HG02571 (cell line): ENCODE measurements at regions not wholly inside any gene's neighbourhood (a gene's known extent, or its start where the extent isn't known, plus 50 kb on each side); places are given as distances from the start of the nearest gene placed in this dataset.

Experiments
- ATAC-seq: cut with Tn5 transposase; IDR thresholded peaks from one replicate; pipeline ENCODE4 v1.9.1; 2021; ENCODE audit warnings: mild to moderate bottlenecking, moderate library complexity; ENCODE audit not compliant: unreplicated experiment

GRCh38 chr10:71042699-71043098 lies 154.3 kb upstream of the PCBD1 start:
- no peak for ATAC-seq

DNA sequence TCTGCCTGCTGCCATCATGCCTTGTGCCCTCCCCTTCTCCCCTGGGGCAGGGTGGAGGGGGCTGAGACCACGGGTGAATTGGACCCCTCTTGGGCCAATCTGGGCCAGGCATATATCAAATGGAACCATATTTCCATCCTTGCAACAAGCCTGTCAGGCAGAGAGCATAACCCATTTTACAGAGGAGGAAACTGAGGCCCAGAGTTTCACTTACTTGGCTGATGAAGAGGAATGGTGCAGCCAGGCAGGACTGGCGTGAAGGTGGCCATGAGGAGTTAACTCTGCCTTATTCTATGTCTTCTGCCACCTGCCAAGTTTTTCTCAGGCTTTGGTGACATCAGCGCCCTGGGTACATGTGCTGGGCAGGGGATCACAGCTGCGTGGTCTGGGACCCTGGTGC lies 155.5 kb upstream of the PCBD1 start:
- no peak for ATAC-seq

DNA sequence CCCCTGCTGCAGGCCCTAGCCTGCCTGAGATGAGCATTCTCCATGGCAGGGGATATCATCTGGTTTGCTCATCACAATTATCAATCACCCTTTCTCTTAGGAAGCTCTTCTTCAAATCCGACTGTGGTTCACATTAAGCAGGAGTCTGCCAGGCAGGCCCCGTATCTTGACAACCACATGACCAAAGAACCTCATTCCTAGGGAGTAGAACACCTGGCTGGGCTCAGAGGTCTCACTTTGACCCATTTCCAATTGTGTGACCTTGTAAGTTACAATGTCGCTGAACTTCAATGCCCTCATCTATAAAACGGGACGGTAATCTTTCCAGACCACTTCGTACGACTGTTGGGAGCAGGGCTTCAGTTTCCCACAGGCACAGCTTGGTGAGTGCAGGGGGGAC lies 156.4 kb upstream of the PCBD1 start:
- no peak for ATAC-seq

- ATAC-seq: no peak
Measured at GRCh38 chr10:71045204-71045809, 156.9 kb upstream of the PCBD1 start.

GRCh38 chr10:71045936-71046335 lies 157.6 kb upstream of the PCBD1 start:
- no peak for ATAC-seq

DNA sequence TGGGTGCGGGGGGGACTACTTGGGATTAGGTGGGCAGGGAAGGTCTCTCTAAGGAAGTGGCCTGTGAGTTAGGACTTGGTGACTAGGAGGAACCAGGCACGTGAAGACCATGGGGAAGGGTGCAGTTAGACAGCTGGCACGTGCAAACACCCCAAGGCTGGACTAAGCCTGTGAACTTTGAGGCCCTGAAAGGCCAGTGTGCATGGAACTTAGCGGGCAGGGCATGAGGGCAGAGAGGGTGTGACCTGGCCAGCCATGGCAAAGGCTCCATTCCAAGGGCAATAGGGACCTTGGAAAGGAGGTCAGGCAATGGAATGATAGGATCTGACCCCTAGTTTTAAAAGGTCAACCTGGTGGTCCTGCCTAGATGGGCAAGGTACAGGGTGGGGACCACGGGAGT lies 158.4 kb upstream of the PCBD1 start:
- no peak for ATAC-seq

- ATAC-seq: no peak
Measured at GRCh38 chr10:71048971-71049615, 160.7 kb upstream of the PCBD1 start.

DNA sequence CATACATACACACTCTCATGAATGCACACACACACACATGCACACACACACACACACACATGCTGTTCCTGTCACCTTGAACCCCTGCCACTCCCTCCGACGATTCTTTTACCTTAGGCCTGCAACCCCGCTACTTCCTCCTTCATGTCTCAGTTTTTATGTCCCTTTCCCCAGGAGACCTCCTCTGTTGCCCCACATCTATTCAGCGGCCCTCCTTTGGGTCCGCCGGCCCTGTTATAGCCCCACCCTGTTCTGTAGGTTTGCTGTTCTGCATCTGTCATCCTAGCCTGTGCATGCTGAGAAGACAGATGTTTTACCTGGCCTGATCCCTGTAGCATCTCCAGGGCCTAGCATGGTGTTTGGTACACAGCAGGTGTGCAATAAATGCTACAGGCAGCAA lies 161.6 kb upstream of the PCBD1 start:
- ATAC-seq: no peak

DNA sequence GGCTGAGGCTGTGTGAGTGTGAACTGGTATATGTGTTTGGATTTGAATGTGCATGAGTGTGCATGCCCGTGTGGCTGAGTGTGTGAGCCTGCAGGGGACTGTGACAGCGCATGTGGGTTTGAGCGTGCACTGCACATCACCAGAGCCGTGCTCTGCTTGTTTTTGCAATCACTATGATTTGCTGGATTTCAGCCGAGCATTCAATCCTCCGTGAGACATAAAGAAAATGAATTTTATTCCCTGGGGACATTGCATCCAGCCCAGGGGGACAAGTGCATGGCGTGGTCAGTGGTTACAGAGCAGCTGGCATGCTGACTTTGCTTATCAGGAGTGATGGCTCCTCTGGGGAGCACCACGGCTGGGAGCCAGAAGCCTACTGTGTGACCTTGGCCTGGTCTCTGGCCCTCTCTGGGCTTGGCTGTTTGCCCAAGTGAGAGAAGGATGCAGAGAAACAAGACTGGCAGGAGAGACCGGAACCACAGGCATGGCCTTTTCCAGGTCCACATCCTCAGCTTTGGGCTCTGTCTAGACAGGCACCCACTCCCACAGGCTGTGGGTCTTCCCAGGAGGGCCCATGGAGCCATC lies 160.2 kb upstream of the UNC5B start:
- no peak for ATAC-seq

GRCh38 chr10:71052708-71053107 lies 159.7 kb upstream of the UNC5B start:
- ATAC-seq: no peak

GRCh38 chr10:71053169-71053895 lies 159.0 kb upstream of the UNC5B start:
- ATAC-seq: no peak

- ATAC-seq: no peak
Measured at GRCh38 chr10:71058308-71058707, 154.1 kb upstream of the UNC5B start.

GRCh38 chr10:71059054-71059818 lies 153.1 kb upstream of the UNC5B start:
- no peak for ATAC-seq

DNA sequence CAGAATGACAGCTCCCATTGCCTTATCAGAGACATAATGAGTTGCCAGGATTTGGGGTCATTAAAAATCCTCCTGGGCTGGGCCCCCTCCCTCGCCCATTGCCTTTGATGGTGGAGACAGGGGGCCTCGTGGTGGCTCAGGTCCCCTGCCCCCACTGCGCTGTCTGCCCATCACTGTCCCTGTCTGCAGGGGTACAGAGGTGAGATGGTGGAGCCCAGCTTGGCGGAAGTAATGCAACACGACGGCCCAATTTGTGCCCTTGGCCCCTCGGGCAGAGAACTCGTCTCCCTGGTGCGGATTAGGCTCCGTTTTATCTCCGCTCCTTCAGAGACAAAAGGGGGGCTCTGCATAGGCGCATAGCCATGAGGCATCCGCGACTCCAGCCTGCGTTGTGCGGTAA lies 152.4 kb upstream of the UNC5B start:
- no peak for ATAC-seq

- ATAC-seq: no peak
Measured at GRCh38 chr10:71060476-71061426, 151.6 kb upstream of the UNC5B start.

DNA sequence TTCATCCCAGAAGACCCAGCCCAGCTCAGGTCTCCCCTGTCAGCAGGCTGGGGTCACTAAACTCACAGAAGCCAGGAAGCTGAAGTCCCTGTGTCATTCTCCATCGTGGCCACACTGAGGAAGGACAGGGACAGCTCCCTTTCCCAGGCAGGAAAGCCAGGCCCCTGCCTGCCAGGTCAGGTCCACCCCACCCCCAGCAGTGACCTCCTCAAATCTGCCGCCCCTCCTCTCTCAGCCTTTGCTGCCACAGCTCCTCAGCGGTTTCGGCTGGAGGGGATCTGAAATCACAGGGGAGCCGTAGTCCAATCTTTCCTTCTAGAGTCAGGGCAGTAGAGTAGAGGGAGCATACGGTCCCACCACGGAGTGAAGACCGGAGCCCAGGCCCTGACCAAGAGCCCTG lies 150.9 kb upstream of the UNC5B start:
- no peak for ATAC-seq

GRCh38 chr10:71062156-71062555 lies 150.2 kb upstream of the UNC5B start:
- ATAC-seq: no peak

GRCh38 chr10:71063401-71063800 lies 149.0 kb upstream of the UNC5B start:
- ATAC-seq: no peak

GRCh38 chr10:71064413-71065118 lies 147.8 kb upstream of the UNC5B start:
- ATAC-seq: no peak
